ENCODE measurements at regions not wholly inside any gene's neighbourhood (a gene's known extent, or its start where the extent isn't known, plus 50 kb on each side); places are given as distances from the start of the nearest gene placed in this dataset.

DNA sequence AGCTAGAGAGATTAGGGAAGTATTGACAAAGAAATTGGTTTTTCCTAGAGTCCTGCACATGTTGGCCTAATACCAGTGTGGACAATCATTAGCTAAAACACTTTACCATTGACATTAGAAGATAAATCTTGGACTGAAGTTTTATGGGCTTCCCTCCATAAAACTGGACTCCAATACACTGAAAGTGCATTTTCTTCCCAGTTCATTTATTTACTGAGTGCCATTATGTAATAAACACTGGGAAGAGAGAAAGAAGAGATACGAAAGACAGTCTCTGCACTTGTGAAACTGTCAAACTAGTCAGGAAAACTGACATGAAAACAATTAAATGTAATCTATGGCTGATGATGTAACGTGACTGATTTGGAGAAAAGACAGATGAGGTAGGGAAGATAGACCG lies 539.3 kb downstream of the ZNF608 start:
- no TSS peak for BruUV-seq (replicated peaks)
- no peaks in the 10 kb centered on the region for H3K9me3 ChIP-seq (ENCODE audit: low read depth, low read length, poor library complexity, severe bottlenecking)
- no peaks in the 10 kb centered on the region for H3K36me3 ChIP-seq (ENCODE audit: insufficient read depth, low read length, poor library complexity, severe bottlenecking)
- no peaks in the 10 kb centered on the region for H3K27me3 ChIP-seq (replicated peaks; ENCODE audit: insufficient read depth, low read depth, low read length, poor library complexity)
- DNase-seq (ENCODE audit: low spot score) = no peak
- no peak overlapping the region for H3K4me3 ChIP-seq (ENCODE audit: low read depth, low read length, poor library complexity, severe bottlenecking)
- POLR2A ChIA-PET (ENCODE audit: low non-redundant PET) = no interaction called here
- CTCF ChIA-PET = no interaction called here
- TF ChIP-seq EZH2 (IDR thresholded peaks at IDR 0.05; ENCODE audit: borderline replicate concordance, low read depth, low read length, poor library complexity, severe bottlenecking) = no peak
- TF ChIP-seq, protein P1, sequence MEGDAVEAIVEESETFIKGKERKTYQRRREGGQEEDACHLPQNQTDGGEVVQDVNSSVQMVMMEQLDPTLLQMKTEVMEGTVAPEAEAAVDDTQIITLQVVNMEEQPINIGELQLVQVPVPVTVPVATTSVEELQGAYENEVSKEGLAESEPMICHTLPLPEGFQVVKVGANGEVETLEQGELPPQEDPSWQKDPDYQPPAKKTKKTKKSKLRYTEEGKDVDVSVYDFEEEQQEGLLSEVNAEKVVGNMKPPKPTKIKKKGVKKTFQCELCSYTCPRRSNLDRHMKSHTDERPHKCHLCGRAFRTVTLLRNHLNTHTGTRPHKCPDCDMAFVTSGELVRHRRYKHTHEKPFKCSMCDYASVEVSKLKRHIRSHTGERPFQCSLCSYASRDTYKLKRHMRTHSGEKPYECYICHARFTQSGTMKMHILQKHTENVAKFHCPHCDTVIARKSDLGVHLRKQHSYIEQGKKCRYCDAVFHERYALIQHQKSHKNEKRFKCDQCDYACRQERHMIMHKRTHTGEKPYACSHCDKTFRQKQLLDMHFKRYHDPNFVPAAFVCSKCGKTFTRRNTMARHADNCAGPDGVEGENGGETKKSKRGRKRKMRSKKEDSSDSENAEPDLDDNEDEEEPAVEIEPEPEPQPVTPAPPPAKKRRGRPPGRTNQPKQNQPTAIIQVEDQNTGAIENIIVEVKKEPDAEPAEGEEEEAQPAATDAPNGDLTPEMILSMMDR (conservative IDR thresholded peaks at IDR 0.05; ENCODE audit: low read depth, low read length) = no peak
- intact Hi-C loops (cut with micrococcal nuclease; ENCODE audit: unreplicated experiment) = no loop called here
- no peak overlapping the region for H3K27ac ChIP-seq (ENCODE audit: low read depth, low read length, poor library complexity, severe bottlenecking)
- no peaks in the 10 kb centered on the region for H3K4me1 ChIP-seq (ENCODE audit: insufficient read depth, low read length, poor library complexity, severe bottlenecking)

DNA sequence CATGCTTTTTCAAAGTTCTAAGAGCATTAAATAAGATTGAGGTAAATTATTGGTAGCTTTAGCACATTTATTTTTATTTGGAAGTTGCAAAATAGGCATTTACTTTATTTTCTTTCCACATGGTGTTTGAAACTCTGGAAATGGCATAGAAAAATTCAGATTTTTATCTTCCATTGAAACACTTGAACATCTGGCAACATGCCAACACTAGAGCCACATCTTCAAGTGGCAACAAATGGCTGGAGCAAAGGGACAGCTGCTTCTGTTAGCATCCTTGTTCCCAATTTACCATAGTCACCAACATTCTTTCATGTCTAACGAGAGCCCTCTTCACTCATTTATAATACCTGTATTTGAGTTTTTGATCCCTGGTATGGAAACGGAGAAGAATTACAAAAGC lies 539.9 kb downstream of the ZNF608 start:
- Histone ChIP-seq H3K27me3 (replicated peaks; ENCODE audit: insufficient read depth, low read depth, low read length, poor library complexity) (no peaks in the 10 kb centered on the region), H3K36me3 (ENCODE audit: insufficient read depth, low read length, poor library complexity, severe bottlenecking) (no peaks in the 10 kb centered on the region), H3K27ac (ENCODE audit: low read depth, low read length, poor library complexity, severe bottlenecking) (no peak overlapping the region), H3K4me3 (ENCODE audit: low read depth, low read length, poor library complexity, severe bottlenecking) (no peak overlapping the region), H3K4me1 (ENCODE audit: insufficient read depth, low read length, poor library complexity, severe bottlenecking) (no peaks in the 10 kb centered on the region), H3K9me3 (ENCODE audit: low read depth, low read length, poor library complexity, severe bottlenecking) (no peaks in the 10 kb centered on the region)
- no peak for DNase-seq (ENCODE audit: low spot score)
- ChIA-PET POLR2A (ENCODE audit: low non-redundant PET) (no interaction called here), CTCF (no interaction called here)
- intact Hi-C loops (cut with micrococcal nuclease; ENCODE audit: unreplicated experiment) = no loop called here
- TF ChIP-seq, protein P1 (conservative IDR thresholded peaks at IDR 0.05; ENCODE audit: low read depth, low read length) = no peak
- TF ChIP-seq EZH2 (IDR thresholded peaks at IDR 0.05; ENCODE audit: borderline replicate concordance, low read depth, low read length, poor library complexity, severe bottlenecking) = no peak
- no TSS peak for BruUV-seq (replicated peaks)

DNA sequence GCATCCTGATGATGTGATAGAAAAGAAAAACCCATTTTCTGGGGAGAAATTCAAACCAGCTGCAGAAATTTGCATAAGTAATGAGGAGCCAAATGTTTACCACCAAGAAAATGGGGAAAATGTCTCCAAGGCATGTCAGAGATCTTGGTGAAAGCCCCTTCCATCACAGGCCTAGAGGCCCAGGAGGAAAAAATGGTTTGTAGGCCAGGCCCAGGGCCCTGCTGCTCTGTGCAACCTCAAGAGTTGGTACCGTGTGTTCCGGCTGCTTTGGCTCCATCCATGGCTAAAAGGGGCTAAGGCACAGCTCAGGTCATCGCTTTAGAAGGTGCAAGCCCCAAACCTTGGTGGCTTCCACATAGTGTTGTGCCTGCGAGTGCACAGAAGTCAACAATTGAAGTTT lies 543.1 kb downstream of the ZNF608 start:
- Histone ChIP-seq H3K4me3 (ENCODE audit: low read depth, low read length, poor library complexity, severe bottlenecking) (no peak overlapping the region), H3K27me3 (replicated peaks; ENCODE audit: insufficient read depth, low read depth, low read length, poor library complexity) (no peaks in the 10 kb centered on the region), H3K27ac (ENCODE audit: low read depth, low read length, poor library complexity, severe bottlenecking) (no peak overlapping the region), H3K36me3 (ENCODE audit: insufficient read depth, low read length, poor library complexity, severe bottlenecking) (no peaks in the 10 kb centered on the region), H3K4me1 (ENCODE audit: insufficient read depth, low read length, poor library complexity, severe bottlenecking) (no peaks in the 10 kb centered on the region), H3K9me3 (ENCODE audit: low read depth, low read length, poor library complexity, severe bottlenecking) (no peaks in the 10 kb centered on the region)
- no TSS peak for BruUV-seq (replicated peaks)
- ChIA-PET POLR2A (ENCODE audit: low non-redundant PET) (no interaction called here), CTCF (no interaction called here)
- intact Hi-C loops (cut with micrococcal nuclease; ENCODE audit: unreplicated experiment) = no loop called here
- DNase-seq (ENCODE audit: low spot score) = no peak
- no peak for TF ChIP-seq EZH2 (IDR thresholded peaks at IDR 0.05; ENCODE audit: borderline replicate concordance, low read depth, low read length, poor library complexity, severe bottlenecking)
- TF ChIP-seq, protein P1 (conservative IDR thresholded peaks at IDR 0.05; ENCODE audit: low read depth, low read length) = no peak
